ENCODE measurements at regions not wholly inside any gene's neighbourhood (a gene's known extent, or its start where the extent isn't known, plus 50 kb on each side); places are given as distances from the start of the nearest gene placed in this dataset.

GRCh38 chr7:67731704-67732103, 735.1 kb downstream of the TYW1 start:
- no peaks in the 10 kb centered on the region for H3K4me1 ChIP-seq (ENCODE audit: control insufficient read depth in 1 of 2, insufficient read depth in 2 of 2, low read length in 2 of 2)
- H3K36me3 ChIP-seq (ENCODE audit: control insufficient read depth in 1 of 2, insufficient read depth in 2 of 2, low read length in 2 of 2), result no peaks in the 10 kb centered on the region
- no peak overlapping the region for H3K27ac ChIP-seq (ENCODE audit: low read length)
- H3K9me3 ChIP-seq (ENCODE audit: control insufficient read depth in 1 of 2, low read length in 2 of 2), result no peaks in the 10 kb centered on the region
- H3K27me3 ChIP-seq (ENCODE audit: low read depth, low read length), result no peaks in the 10 kb centered on the region
- no peak overlapping the region for H3K4me3 ChIP-seq (ENCODE audit: low read depth in 1 of 2, low read length in 2 of 2)

- no peak overlapping the region for H3K4me3 ChIP-seq (ENCODE audit: low read depth in 1 of 2, low read length in 2 of 2)
- H3K27me3 ChIP-seq (ENCODE audit: low read depth, low read length), result no peaks in the 10 kb centered on the region
- no peak overlapping the region for H3K27ac ChIP-seq (ENCODE audit: low read length)
- no peaks in the 10 kb centered on the region for H3K9me3 ChIP-seq (ENCODE audit: control insufficient read depth in 1 of 2, low read length in 2 of 2)
- no peaks in the 10 kb centered on the region for H3K36me3 ChIP-seq (ENCODE audit: control insufficient read depth in 1 of 2, insufficient read depth in 2 of 2, low read length in 2 of 2)
- H3K4me1 ChIP-seq (ENCODE audit: control insufficient read depth in 1 of 2, insufficient read depth in 2 of 2, low read length in 2 of 2), result no peaks in the 10 kb centered on the region
Observed at GRCh38 chr7:67732898-67733297, 736.3 kb downstream of the TYW1 start.

- no peaks in the 10 kb centered on the region for H3K27me3 ChIP-seq (ENCODE audit: low read depth, low read length)
- H3K4me1 ChIP-seq (ENCODE audit: control insufficient read depth in 1 of 2, insufficient read depth in 2 of 2, low read length in 2 of 2), result no peaks in the 10 kb centered on the region
- no peak overlapping the region for H3K4me3 ChIP-seq (ENCODE audit: low read depth in 1 of 2, low read length in 2 of 2)
- no peak overlapping the region for H3K27ac ChIP-seq (ENCODE audit: low read length)
- H3K9me3 ChIP-seq (ENCODE audit: control insufficient read depth in 1 of 2, low read length in 2 of 2), result no peaks in the 10 kb centered on the region
- no peaks in the 10 kb centered on the region for H3K36me3 ChIP-seq (ENCODE audit: control insufficient read depth in 1 of 2, insufficient read depth in 2 of 2, low read length in 2 of 2)
Observed at GRCh38 chr7:67738145-67738544, 741.5 kb downstream of the TYW1 start.

DNA sequence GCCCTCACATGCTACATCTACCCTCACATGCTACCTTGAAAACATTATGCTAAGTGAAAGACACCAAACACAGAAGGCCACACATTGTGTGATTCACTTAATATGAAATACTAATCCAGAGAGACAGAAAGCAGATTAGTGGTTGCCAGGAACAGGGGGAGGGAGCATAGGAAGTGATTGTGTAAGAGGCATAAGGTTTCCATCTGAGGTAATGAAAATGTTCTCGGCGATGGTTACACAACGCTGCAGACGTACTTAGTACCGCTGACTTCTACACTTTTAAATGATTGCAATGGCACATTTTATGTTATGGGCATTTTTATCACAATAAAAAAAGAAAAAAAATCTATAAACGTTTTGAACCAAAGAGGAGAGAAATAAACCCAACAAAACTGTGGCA, 742.3 kb downstream of the TYW1 start:
- H3K27ac ChIP-seq (ENCODE audit: low read length), result no peak overlapping the region
- no peak overlapping the region for H3K4me3 ChIP-seq (ENCODE audit: low read depth in 1 of 2, low read length in 2 of 2)
- H3K9me3 ChIP-seq (ENCODE audit: control insufficient read depth in 1 of 2, low read length in 2 of 2), result no peaks in the 10 kb centered on the region
- no peaks in the 10 kb centered on the region for H3K36me3 ChIP-seq (ENCODE audit: control insufficient read depth in 1 of 2, insufficient read depth in 2 of 2, low read length in 2 of 2)
- H3K4me1 ChIP-seq (ENCODE audit: control insufficient read depth in 1 of 2, insufficient read depth in 2 of 2, low read length in 2 of 2), result no peaks in the 10 kb centered on the region
- H3K27me3 ChIP-seq (ENCODE audit: low read depth, low read length), result no peaks in the 10 kb centered on the region

GRCh38 chr7:67743501-67743900, 746.9 kb downstream of the TYW1 start:
- Histone ChIP-seq H3K36me3 (ENCODE audit: control insufficient read depth in 1 of 2, insufficient read depth in 2 of 2, low read length in 2 of 2) (no peaks in the 10 kb centered on the region), H3K4me1 (ENCODE audit: control insufficient read depth in 1 of 2, insufficient read depth in 2 of 2, low read length in 2 of 2) (no peaks in the 10 kb centered on the region), H3K9me3 (ENCODE audit: control insufficient read depth in 1 of 2, low read length in 2 of 2) (no peaks in the 10 kb centered on the region), H3K27ac (ENCODE audit: low read length) (no peak overlapping the region), H3K27me3 (ENCODE audit: low read depth, low read length) (no peaks in the 10 kb centered on the region), H3K4me3 (ENCODE audit: low read depth in 1 of 2, low read length in 2 of 2) (no peak overlapping the region)

DNA sequence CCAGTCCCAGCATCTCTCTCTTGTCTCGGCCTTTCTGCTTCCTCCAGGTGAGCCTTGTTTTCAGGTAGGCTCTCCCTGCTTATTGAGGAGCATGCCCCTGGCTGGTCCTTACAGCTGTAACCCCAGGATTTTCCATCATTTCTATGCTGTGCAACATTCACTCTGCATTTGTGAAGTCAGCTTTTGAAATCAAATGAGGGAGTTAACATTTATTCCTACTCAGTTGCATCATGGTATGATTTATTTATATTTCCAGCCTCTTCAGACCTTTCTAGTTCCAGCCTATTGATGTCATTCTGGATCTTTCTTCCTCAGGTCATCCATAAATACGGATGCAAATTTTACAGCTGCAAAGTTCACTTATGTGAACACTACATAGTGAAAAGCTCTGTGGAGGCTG, 755.6 kb downstream of the TYW1 start:
- Histone ChIP-seq H3K36me3 (ENCODE audit: control insufficient read depth in 1 of 2, insufficient read depth in 2 of 2, low read length in 2 of 2) (no peaks in the 10 kb centered on the region), H3K4me1 (ENCODE audit: control insufficient read depth in 1 of 2, insufficient read depth in 2 of 2, low read length in 2 of 2) (peaks cover 0 to 10% of the 10 kb centered on the region in 2 donors), H3K9me3 (ENCODE audit: control insufficient read depth in 1 of 2, low read length in 2 of 2) (no peaks in the 10 kb centered on the region), H3K27me3 (ENCODE audit: low read depth, low read length) (no peaks in the 10 kb centered on the region), H3K4me3 (ENCODE audit: low read depth in 1 of 2, low read length in 2 of 2) (no peak overlapping the region), H3K27ac (ENCODE audit: low read length) (no peak overlapping the region)

DNA sequence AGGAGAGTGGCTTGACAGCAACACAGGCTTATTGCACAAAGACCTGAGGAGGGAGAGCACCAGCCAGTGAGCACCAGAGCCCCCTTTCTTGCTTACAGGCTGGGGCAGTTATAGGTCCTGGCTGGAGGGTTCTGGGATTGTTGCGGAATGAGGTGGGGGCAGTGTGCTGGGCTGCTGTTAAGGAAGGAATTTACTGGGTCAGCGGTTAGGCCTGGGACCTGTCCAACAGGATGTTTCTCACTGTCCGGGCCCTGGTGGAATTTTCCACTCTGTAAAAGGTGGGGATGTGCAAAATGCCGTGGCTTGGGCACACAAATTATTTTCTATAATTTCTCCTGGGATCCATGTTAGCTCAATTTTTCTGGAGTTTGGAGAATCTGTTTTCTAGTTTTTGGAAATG, 757.3 kb downstream of the TYW1 start:
- Histone ChIP-seq H3K36me3 (ENCODE audit: control insufficient read depth in 1 of 2, insufficient read depth in 2 of 2, low read length in 2 of 2) (no peaks in the 10 kb centered on the region), H3K27me3 (ENCODE audit: low read depth, low read length) (no peaks in the 10 kb centered on the region), H3K27ac (ENCODE audit: low read length) (no peak overlapping the region), H3K9me3 (ENCODE audit: control insufficient read depth in 1 of 2, low read length in 2 of 2) (no peaks in the 10 kb centered on the region), H3K4me3 (ENCODE audit: low read depth in 1 of 2, low read length in 2 of 2) (no peak overlapping the region), H3K4me1 (ENCODE audit: control insufficient read depth in 1 of 2, insufficient read depth in 2 of 2, low read length in 2 of 2) (peaks cover 0 to 10% of the 10 kb centered on the region in 2 donors)

DNA sequence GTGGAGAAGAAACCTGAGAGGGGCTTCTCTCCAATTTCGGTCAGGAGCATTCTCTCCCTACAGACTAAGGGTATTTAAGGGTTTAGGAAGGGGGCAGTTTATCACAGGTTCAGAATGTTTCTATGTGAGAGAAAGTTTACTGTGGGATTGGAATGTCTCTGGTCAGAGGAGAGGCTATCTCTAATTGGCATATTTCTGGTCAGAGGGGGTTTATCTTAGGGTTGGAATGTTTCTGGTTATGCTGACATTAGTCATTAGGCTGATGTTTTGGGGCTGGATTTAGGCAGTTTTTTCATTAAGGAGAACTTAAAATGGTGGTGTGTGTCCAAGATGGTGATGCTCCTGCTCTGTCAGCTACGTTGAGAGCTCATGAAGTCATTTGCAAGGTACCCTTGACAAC, 758.0 kb downstream of the TYW1 start:
- no peaks in the 10 kb centered on the region for H3K36me3 ChIP-seq (ENCODE audit: control insufficient read depth in 1 of 2, insufficient read depth in 2 of 2, low read length in 2 of 2)
- peaks cover 0 to 10% of the 10 kb centered on the region in 2 donors for H3K4me1 ChIP-seq (ENCODE audit: control insufficient read depth in 1 of 2, insufficient read depth in 2 of 2, low read length in 2 of 2)
- H3K9me3 ChIP-seq (ENCODE audit: control insufficient read depth in 1 of 2, low read length in 2 of 2), result no peaks in the 10 kb centered on the region
- no peak overlapping the region for H3K4me3 ChIP-seq (ENCODE audit: low read depth in 1 of 2, low read length in 2 of 2)
- H3K27me3 ChIP-seq (ENCODE audit: low read depth, low read length), result no peaks in the 10 kb centered on the region
- H3K27ac ChIP-seq (ENCODE audit: low read length), result no peak overlapping the region

- Histone ChIP-seq H3K4me1 (ENCODE audit: control insufficient read depth in 1 of 2, insufficient read depth in 2 of 2, low read length in 2 of 2) (peaks cover 0 to 5% of the 10 kb centered on the region in 2 donors), H3K4me3 (ENCODE audit: low read depth in 1 of 2, low read length in 2 of 2) (no peak overlapping the region), H3K9me3 (ENCODE audit: control insufficient read depth in 1 of 2, low read length in 2 of 2) (no peaks in the 10 kb centered on the region), H3K36me3 (ENCODE audit: control insufficient read depth in 1 of 2, insufficient read depth in 2 of 2, low read length in 2 of 2) (no peaks in the 10 kb centered on the region), H3K27ac (ENCODE audit: low read length) (no peak overlapping the region), H3K27me3 (ENCODE audit: low read depth, low read length) (no peaks in the 10 kb centered on the region)
Observed at GRCh38 chr7:67758551-67758950, 761.9 kb downstream of the TYW1 start.

- Histone ChIP-seq H3K4me3 (ENCODE audit: low read depth in 1 of 2, low read length in 2 of 2) (no peak overlapping the region), H3K27me3 (ENCODE audit: low read depth, low read length) (no peaks in the 10 kb centered on the region), H3K4me1 (ENCODE audit: control insufficient read depth in 1 of 2, insufficient read depth in 2 of 2, low read length in 2 of 2) (no peaks in the 10 kb centered on the region), H3K36me3 (ENCODE audit: control insufficient read depth in 1 of 2, insufficient read depth in 2 of 2, low read length in 2 of 2) (no peaks in the 10 kb centered on the region), H3K27ac (ENCODE audit: low read length) (no peak overlapping the region), H3K9me3 (ENCODE audit: control insufficient read depth in 1 of 2, low read length in 2 of 2) (no peaks in the 10 kb centered on the region)
Observed at GRCh38 chr7:67760971-67761370, 764.3 kb downstream of the TYW1 start.

DNA sequence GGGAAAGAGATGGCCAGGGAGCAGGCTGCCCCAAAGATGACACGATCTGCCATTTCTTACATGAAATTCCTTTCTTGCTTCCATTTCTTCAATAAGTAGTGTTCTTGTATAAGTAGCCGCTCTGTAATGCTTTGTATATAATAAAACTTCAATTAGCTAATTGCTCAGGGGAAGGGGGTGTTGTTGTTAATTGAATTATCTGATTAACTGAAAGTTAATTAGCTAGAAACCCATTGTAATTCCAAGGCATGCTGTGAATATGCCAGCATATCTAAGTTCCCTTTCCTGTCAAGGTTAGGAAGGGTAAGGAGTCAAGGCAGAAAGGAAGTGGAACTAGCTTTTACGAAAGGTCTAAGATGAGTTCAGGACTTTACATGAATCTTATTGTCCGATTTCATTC, 765.9 kb downstream of the TYW1 start:
- Histone ChIP-seq H3K4me1 (ENCODE audit: control insufficient read depth in 1 of 2, insufficient read depth in 2 of 2, low read length in 2 of 2) (no peaks in the 10 kb centered on the region), H3K27ac (ENCODE audit: low read length) (no peak overlapping the region), H3K9me3 (ENCODE audit: control insufficient read depth in 1 of 2, low read length in 2 of 2) (peaks cover 0 to 7% of the 10 kb centered on the region in 2 donors), H3K4me3 (ENCODE audit: low read depth in 1 of 2, low read length in 2 of 2) (no peak overlapping the region), H3K36me3 (ENCODE audit: control insufficient read depth in 1 of 2, insufficient read depth in 2 of 2, low read length in 2 of 2) (no peaks in the 10 kb centered on the region), H3K27me3 (ENCODE audit: low read depth, low read length) (no peaks in the 10 kb centered on the region)

GRCh38 chr7:67764289-67764688, 767.7 kb downstream of the TYW1 start:
- Histone ChIP-seq H3K4me1 (ENCODE audit: control insufficient read depth in 1 of 2, insufficient read depth in 2 of 2, low read length in 2 of 2) (no peaks in the 10 kb centered on the region), H3K27ac (ENCODE audit: low read length) (no peak overlapping the region), H3K27me3 (ENCODE audit: low read depth, low read length) (no peaks in the 10 kb centered on the region), H3K9me3 (ENCODE audit: control insufficient read depth in 1 of 2, low read length in 2 of 2) (peaks cover 0 to 7% of the 10 kb centered on the region in 2 donors), H3K36me3 (ENCODE audit: control insufficient read depth in 1 of 2, insufficient read depth in 2 of 2, low read length in 2 of 2) (no peaks in the 10 kb centered on the region), H3K4me3 (ENCODE audit: low read depth in 1 of 2, low read length in 2 of 2) (no peak overlapping the region)

Measured in muscle layer of duodenum (tissue), 2 donors.